ENCODE measurements at regions not wholly inside any gene's neighbourhood (a gene's known extent, or its start where the extent isn't known, plus 50 kb on each side); places are given as distances from the start of the nearest gene placed in this dataset.

DNA sequence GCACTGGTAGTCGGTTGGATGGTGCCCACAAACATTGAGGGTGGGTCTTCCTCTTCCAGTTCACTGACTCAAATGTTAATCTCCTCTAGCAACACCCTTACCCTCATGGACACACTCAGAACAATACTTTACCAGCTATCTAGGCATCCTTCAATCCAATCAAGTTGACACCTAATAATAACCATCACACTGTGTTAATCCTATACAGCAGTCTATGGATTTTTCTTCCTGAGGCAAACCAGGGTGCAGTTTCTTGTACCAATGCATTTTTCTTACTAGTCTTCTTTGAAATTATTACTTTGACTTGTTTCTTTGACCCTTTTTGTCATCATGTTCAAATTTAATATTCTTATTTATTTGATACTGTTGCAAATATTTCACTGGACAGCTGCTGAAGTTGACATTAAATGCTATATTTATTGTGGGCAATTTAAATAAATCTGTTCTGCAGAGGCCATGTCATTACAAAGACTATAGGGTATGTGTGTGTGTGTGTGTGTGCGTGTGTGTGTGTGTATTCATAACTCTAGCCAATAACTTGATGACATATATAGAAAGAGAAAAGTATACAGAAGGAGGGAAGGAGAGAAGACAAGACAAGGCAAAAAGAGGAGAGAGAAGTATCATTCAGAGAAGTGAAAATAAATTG is 884.8 kb upstream of the NEGR1 start:
- Histone ChIP-seq H3K36me3 (ENCODE audit: control insufficient read depth, insufficient read depth, low read length) (no peaks in the 10 kb centered on the region), H3K27me3 (ENCODE audit: control insufficient read depth, insufficient read depth, low read length) (no peaks in the 10 kb centered on the region), H3K4me1 (ENCODE audit: control insufficient read depth, insufficient read depth, low read length) (no peaks in the 10 kb centered on the region), H3K4me3 (ENCODE audit: low read length) (no peak overlapping the region), H3K9me3 (ENCODE audit: control insufficient read depth, insufficient read depth, low read length) (no peaks in the 10 kb centered on the region), H3K27ac (ENCODE audit: low read length) (no peak overlapping the region)
- ATAC-seq, result no peak
- DNase-seq, result no peak
- 87% methylated on average over 1 of the region's 2 CpGs for WGBS (ENCODE audit: insufficient coverage)
- Mint-ChIP-seq H3K4me3 (no peak overlapping the region), H3K9me3 (peaks cover 11 to 15% of the 10 kb centered on the region in 2 donors), H3K27me3 (ENCODE audit: low read depth in 2 of 2) (no peaks in the 10 kb centered on the region), H3K27ac (no peak overlapping the region), H3K4me1 (no peaks in the 10 kb centered on the region), H3K36me3 (no peaks in the 10 kb centered on the region)
- intact Hi-C loops (cut with micrococcal nuclease), result no loop called here
- TF ChIP-seq, protein P1, sequence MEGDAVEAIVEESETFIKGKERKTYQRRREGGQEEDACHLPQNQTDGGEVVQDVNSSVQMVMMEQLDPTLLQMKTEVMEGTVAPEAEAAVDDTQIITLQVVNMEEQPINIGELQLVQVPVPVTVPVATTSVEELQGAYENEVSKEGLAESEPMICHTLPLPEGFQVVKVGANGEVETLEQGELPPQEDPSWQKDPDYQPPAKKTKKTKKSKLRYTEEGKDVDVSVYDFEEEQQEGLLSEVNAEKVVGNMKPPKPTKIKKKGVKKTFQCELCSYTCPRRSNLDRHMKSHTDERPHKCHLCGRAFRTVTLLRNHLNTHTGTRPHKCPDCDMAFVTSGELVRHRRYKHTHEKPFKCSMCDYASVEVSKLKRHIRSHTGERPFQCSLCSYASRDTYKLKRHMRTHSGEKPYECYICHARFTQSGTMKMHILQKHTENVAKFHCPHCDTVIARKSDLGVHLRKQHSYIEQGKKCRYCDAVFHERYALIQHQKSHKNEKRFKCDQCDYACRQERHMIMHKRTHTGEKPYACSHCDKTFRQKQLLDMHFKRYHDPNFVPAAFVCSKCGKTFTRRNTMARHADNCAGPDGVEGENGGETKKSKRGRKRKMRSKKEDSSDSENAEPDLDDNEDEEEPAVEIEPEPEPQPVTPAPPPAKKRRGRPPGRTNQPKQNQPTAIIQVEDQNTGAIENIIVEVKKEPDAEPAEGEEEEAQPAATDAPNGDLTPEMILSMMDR (IDR thresholded peaks at IDR 0.05), result no peak

- no peaks in the 10 kb centered on the region for H3K4me1 Mint-ChIP-seq
- H3K4me3 Mint-ChIP-seq, result no peak overlapping the region
- Histone ChIP-seq H3K9me3 (ENCODE audit: control insufficient read depth, insufficient read depth, low read length) (no peaks in the 10 kb centered on the region), H3K4me1 (ENCODE audit: control insufficient read depth, insufficient read depth, low read length) (no peaks in the 10 kb centered on the region), H3K36me3 (ENCODE audit: control insufficient read depth, insufficient read depth, low read length) (no peaks in the 10 kb centered on the region), H3K27ac (ENCODE audit: low read length) (no peak overlapping the region), H3K27me3 (ENCODE audit: control insufficient read depth, insufficient read depth, low read length) (no peaks in the 10 kb centered on the region), H3K4me3 (ENCODE audit: low read length) (no peak overlapping the region)
- 56% methylated on average over 5 of the region's 5 CpGs for WGBS (ENCODE audit: insufficient coverage)
- TF ChIP-seq, protein P1 (IDR thresholded peaks at IDR 0.05), result no peak
- intact Hi-C loops (cut with micrococcal nuclease), result no loop called here
- peaks cover 9 to 10% of the 10 kb centered on the region in 2 donors for H3K9me3 Mint-ChIP-seq
- DNase-seq, result no peak
- no peak for ATAC-seq
- no peak overlapping the region for H3K27ac Mint-ChIP-seq
- H3K36me3 Mint-ChIP-seq, result no peaks in the 10 kb centered on the region
- H3K27me3 Mint-ChIP-seq (ENCODE audit: low read depth in 2 of 2), result no peaks in the 10 kb centered on the region
These were observed 880.2 kb upstream of the NEGR1 start for GRCh38 chr1:73162564-73162963.

DNA sequence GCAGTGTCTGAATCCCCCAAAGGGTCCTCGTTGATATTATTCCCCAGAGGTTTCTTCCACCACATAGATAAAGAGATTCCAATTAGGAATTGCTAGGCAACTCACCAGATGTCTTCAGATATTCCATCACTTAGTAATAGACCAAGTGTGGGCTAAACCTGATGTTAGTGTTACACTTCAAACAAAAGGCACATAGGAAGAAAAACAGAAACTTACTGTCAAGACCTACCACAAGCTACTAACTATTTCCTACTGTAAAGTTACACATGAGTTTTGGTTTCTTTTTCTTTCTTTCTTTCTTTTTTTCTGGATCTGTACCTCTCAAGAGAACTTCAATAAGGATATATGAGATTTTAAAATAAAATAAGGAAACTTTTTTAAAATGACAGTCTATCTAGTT is 879.1 kb upstream of the NEGR1 start:
- H3K27me3 Mint-ChIP-seq (ENCODE audit: low read depth in 2 of 2), result no peaks in the 10 kb centered on the region
- peaks cover 6 to 10% of the 10 kb centered on the region in 2 donors for H3K9me3 Mint-ChIP-seq
- Histone ChIP-seq H3K36me3 (ENCODE audit: control insufficient read depth, insufficient read depth, low read length) (no peaks in the 10 kb centered on the region), H3K27me3 (ENCODE audit: control insufficient read depth, insufficient read depth, low read length) (no peaks in the 10 kb centered on the region), H3K27ac (ENCODE audit: low read length) (no peak overlapping the region), H3K4me1 (ENCODE audit: control insufficient read depth, insufficient read depth, low read length) (no peaks in the 10 kb centered on the region), H3K9me3 (ENCODE audit: control insufficient read depth, insufficient read depth, low read length) (no peaks in the 10 kb centered on the region), H3K4me3 (ENCODE audit: low read length) (no peak overlapping the region)
- H3K4me3 Mint-ChIP-seq, result no peak overlapping the region
- no peak for ATAC-seq
- TF ChIP-seq, protein P1 (IDR thresholded peaks at IDR 0.05), result no peak
- H3K36me3 Mint-ChIP-seq, result no peaks in the 10 kb centered on the region
- no peaks in the 10 kb centered on the region for H3K4me1 Mint-ChIP-seq
- intact Hi-C loops (cut with micrococcal nuclease), result no loop called here
- DNase-seq, result no peak
- 100% methylated on average over 1 of the region's 1 CpG for WGBS (ENCODE audit: insufficient coverage)
- H3K27ac Mint-ChIP-seq, result no peak overlapping the region

DNA sequence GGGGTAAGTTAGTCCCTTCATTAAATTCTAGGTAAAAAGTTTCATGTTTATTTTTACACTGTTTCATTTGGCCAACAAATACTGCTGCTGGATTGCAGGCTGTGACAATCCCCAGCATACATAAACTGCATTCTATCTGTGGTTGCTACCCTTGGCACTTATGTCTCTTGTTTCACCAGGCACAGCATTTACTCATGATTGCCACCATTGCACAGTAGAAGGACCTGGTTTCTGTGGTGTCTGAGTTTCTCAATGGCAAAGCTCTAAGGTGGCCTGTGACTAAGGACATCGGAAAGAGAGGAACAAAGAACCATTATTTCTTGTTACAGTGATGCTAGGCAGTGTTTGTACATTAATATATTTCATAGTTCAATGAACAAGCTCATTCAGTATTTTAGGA is 878.4 kb upstream of the NEGR1 start:
- H3K36me3 ChIP-seq (ENCODE audit: control insufficient read depth, insufficient read depth, low read length), result no peaks in the 10 kb centered on the region
- Mint-ChIP-seq H3K9me3 (peaks cover 6 to 10% of the 10 kb centered on the region in 2 donors), H3K27me3 (ENCODE audit: low read depth in 2 of 2) (no peaks in the 10 kb centered on the region), H3K27ac (no peak overlapping the region), H3K4me1 (no peaks in the 10 kb centered on the region), H3K36me3 (no peaks in the 10 kb centered on the region), H3K4me3 (no peak overlapping the region)
- no peaks in the 10 kb centered on the region for H3K9me3 ChIP-seq (ENCODE audit: control insufficient read depth, insufficient read depth, low read length)
- 60% methylated on average over 1 of the region's 1 CpG for WGBS (ENCODE audit: insufficient coverage)
- H3K27me3 ChIP-seq (ENCODE audit: control insufficient read depth, insufficient read depth, low read length), result no peaks in the 10 kb centered on the region
- DNase-seq, result no peak
- no peak overlapping the region for H3K27ac ChIP-seq (ENCODE audit: low read length)
- intact Hi-C loops (cut with micrococcal nuclease), result no loop called here
- H3K4me3 ChIP-seq (ENCODE audit: low read length), result no peak overlapping the region
- ATAC-seq, result no peak
- no peaks in the 10 kb centered on the region for H3K4me1 ChIP-seq (ENCODE audit: control insufficient read depth, insufficient read depth, low read length)
- TF ChIP-seq, protein P1 (IDR thresholded peaks at IDR 0.05), result no peak

Data from natural killer cell (primary cell).